ENCODE measurements at regions not wholly inside any gene's neighbourhood (a gene's known extent, or its start where the extent isn't known, plus 50 kb on each side); places are given as distances from the start of the nearest gene placed in this dataset.

GRCh38 chr11:101792814-101793213 is 122.0 kb upstream of the CEP126 start:
- no peak for TF ChIP-seq CTCF (conservative IDR thresholded peaks at IDR 0.05; ENCODE audit: low read depth in 2 of 2)
- TF ChIP-seq POLR2AphosphoS5 (IDR thresholded peaks at IDR 0.05; ENCODE audit: low read depth), result no peak
- no peak for TF ChIP-seq EZH2phosphoT487 (IDR thresholded peaks at IDR 0.05; ENCODE audit: unreplicated experiment)
- no peak for TF ChIP-seq CREB1 (CRISPR knock-in tag; IDR thresholded peaks at IDR 0.05; ENCODE audit: low read depth)
- no peak for TF ChIP-seq REST (IDR thresholded peaks at IDR 0.05; ENCODE audit: unreplicated experiment)
- TF ChIP-seq EZH2 (IDR thresholded peaks at IDR 0.05; ENCODE audit: low read depth, unreplicated experiment), result no peak
- TF ChIP-seq JUNB (IDR thresholded peaks at IDR 0.05; ENCODE audit: unreplicated experiment), result no peak
- no peak for TF ChIP-seq NANOG (IDR thresholded peaks at IDR 0.05; ENCODE audit: borderline replicate concordance)
- no peak for TF ChIP-seq STAT1 (IDR thresholded peaks at IDR 0.05; ENCODE audit: unreplicated experiment)
